A204.1 (cell line): ENCODE measurements at regions not wholly inside any gene's neighbourhood (a gene's known extent, or its start where the extent isn't known, plus 50 kb on each side); places are given as distances from the start of the nearest gene placed in this dataset.

ENCODE experiments used
- FAIRE-seq: peaks from 2 replicates; lab custom pipeline; 2012; peaks lifted over from hg19 to GRCh38; lab: Jason Lieb, UNC

GRCh38 chr11:80214413-80214812 lies 773.6 kb upstream of the TENM4 start:
- FAIRE-seq = no peak

GRCh38 chr11:80211673-80212072 lies 770.8 kb upstream of the TENM4 start:
- no peak for FAIRE-seq

GRCh38 chr11:80204021-80204420 lies 763.2 kb upstream of the TENM4 start:
- FAIRE-seq = no peak

- no peak for FAIRE-seq
Measured at GRCh38 chr11:80196932-80197554, 756.2 kb upstream of the TENM4 start.

- no peak for FAIRE-seq
Measured at GRCh38 chr11:80196041-80196440, 755.2 kb upstream of the TENM4 start.

GRCh38 chr11:80194625-80195024 lies 753.8 kb upstream of the TENM4 start:
- no peak for FAIRE-seq

- FAIRE-seq = no peak
Measured at GRCh38 chr11:80194016-80194415, 753.2 kb upstream of the TENM4 start.

GRCh38 chr11:80188076-80188627 lies 747.3 kb upstream of the TENM4 start:
- no peak for FAIRE-seq

GRCh38 chr11:80186692-80187091 lies 745.9 kb upstream of the TENM4 start:
- no peak for FAIRE-seq

GRCh38 chr11:80182901-80183300 lies 742.1 kb upstream of the TENM4 start:
- no peak for FAIRE-seq

- no peak for FAIRE-seq
Measured at GRCh38 chr11:80173371-80174136, 732.7 kb upstream of the TENM4 start.

- FAIRE-seq = no peak
Measured at GRCh38 chr11:80168796-80169195, 728.0 kb upstream of the TENM4 start.

GRCh38 chr11:80167766-80168165 lies 726.9 kb upstream of the TENM4 start:
- no peak for FAIRE-seq

- no peak for FAIRE-seq
Measured at GRCh38 chr11:80165744-80166143, 724.9 kb upstream of the TENM4 start.

GRCh38 chr11:80163441-80163840 lies 722.6 kb upstream of the TENM4 start:
- no peak for FAIRE-seq

GRCh38 chr11:80163011-80163410 lies 722.2 kb upstream of the TENM4 start:
- no peak for FAIRE-seq

GRCh38 chr11:80162387-80162786 lies 721.6 kb upstream of the TENM4 start:
- no peak for FAIRE-seq

GRCh38 chr11:80157447-80157846 lies 716.6 kb upstream of the TENM4 start:
- no peak for FAIRE-seq

GRCh38 chr11:80156062-80156461 lies 715.2 kb upstream of the TENM4 start:
- no peak for FAIRE-seq

- FAIRE-seq = no peak
Measured at GRCh38 chr11:80155412-80156017, 714.7 kb upstream of the TENM4 start.

- FAIRE-seq = no peak
Measured at GRCh38 chr11:80146232-80146631, 705.4 kb upstream of the TENM4 start.

GRCh38 chr11:80144897-80145594 lies 704.2 kb upstream of the TENM4 start:
- FAIRE-seq = no peak

- no peak for FAIRE-seq
Measured at GRCh38 chr11:80136991-80137390, 696.2 kb upstream of the TENM4 start.
